GM19193 (cell line): ENCODE measurements at regions not wholly inside any gene's neighbourhood (a gene's known extent, or its start where the extent isn't known, plus 50 kb on each side); places are given as distances from the start of the nearest gene placed in this dataset.

ENCODE experiments used
- POLR2A ChIP-seq: IDR thresholded peaks from 4 replicates; pipeline ENCODE4 v1.6.1; 2011; ENCODE audit not compliant: insufficient read depth, insufficient read length; ENCODE audit errors: extremely low read depth

GRCh38 chr16:87051526-87052320 is 265.5 kb downstream of the C16orf95 start:
- no peak for TF ChIP-seq POLR2A

- no peak for TF ChIP-seq POLR2A
Observed at GRCh38 chr16:87052506-87052905, 264.7 kb downstream of the C16orf95 start.

GRCh38 chr16:87053016-87053982 is 263.9 kb downstream of the C16orf95 start:
- TF ChIP-seq POLR2A = no peak

GRCh38 chr16:87054154-87054553 is 263.0 kb downstream of the C16orf95 start:
- no peak for TF ChIP-seq POLR2A

GRCh38 chr16:87054856-87055255 is 262.3 kb downstream of the C16orf95 start:
- no peak for TF ChIP-seq POLR2A

GRCh38 chr16:87056083-87056482 is 261.1 kb downstream of the C16orf95 start:
- no peak for TF ChIP-seq POLR2A

GRCh38 chr16:87056551-87056950 is 260.6 kb downstream of the C16orf95 start:
- TF ChIP-seq POLR2A = no peak

GRCh38 chr16:87057211-87057881 is 259.8 kb downstream of the C16orf95 start:
- no peak for TF ChIP-seq POLR2A

- no peak for TF ChIP-seq POLR2A
Observed at GRCh38 chr16:87057951-87058560, 259.1 kb downstream of the C16orf95 start.

GRCh38 chr16:87058728-87059250 is 258.4 kb downstream of the C16orf95 start:
- TF ChIP-seq POLR2A = no peak

GRCh38 chr16:87060034-87060986 is 256.9 kb downstream of the C16orf95 start:
- no peak for TF ChIP-seq POLR2A

- no peak for TF ChIP-seq POLR2A
Observed at GRCh38 chr16:87061243-87061920, 255.8 kb downstream of the C16orf95 start.
